ENCODE measurements at regions not wholly inside any gene's neighbourhood (a gene's known extent, or its start where the extent isn't known, plus 50 kb on each side); places are given as distances from the start of the nearest gene placed in this dataset.

DNA sequence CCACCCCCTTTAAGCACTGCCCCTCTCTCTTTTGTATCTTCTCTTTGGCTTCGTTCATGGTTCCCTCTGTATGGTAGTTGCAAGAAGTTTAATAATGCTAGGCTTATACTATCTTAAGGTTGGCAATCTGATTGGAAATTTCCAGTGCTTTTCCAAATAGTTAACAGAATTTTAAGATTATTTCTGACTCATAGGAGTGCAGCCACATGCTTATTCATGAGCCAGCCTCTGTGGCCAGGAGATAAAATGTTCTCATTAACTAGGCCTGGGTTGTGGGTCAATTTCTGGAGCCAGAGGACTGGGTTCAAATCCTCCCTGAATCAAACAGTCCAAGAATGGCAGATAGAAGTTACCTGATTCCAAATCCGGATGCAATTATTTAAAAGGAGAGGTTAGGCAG lies 103.1 kb downstream of the ATP6V1G3 start (continued):
- TF ChIP-seq, protein P1, sequence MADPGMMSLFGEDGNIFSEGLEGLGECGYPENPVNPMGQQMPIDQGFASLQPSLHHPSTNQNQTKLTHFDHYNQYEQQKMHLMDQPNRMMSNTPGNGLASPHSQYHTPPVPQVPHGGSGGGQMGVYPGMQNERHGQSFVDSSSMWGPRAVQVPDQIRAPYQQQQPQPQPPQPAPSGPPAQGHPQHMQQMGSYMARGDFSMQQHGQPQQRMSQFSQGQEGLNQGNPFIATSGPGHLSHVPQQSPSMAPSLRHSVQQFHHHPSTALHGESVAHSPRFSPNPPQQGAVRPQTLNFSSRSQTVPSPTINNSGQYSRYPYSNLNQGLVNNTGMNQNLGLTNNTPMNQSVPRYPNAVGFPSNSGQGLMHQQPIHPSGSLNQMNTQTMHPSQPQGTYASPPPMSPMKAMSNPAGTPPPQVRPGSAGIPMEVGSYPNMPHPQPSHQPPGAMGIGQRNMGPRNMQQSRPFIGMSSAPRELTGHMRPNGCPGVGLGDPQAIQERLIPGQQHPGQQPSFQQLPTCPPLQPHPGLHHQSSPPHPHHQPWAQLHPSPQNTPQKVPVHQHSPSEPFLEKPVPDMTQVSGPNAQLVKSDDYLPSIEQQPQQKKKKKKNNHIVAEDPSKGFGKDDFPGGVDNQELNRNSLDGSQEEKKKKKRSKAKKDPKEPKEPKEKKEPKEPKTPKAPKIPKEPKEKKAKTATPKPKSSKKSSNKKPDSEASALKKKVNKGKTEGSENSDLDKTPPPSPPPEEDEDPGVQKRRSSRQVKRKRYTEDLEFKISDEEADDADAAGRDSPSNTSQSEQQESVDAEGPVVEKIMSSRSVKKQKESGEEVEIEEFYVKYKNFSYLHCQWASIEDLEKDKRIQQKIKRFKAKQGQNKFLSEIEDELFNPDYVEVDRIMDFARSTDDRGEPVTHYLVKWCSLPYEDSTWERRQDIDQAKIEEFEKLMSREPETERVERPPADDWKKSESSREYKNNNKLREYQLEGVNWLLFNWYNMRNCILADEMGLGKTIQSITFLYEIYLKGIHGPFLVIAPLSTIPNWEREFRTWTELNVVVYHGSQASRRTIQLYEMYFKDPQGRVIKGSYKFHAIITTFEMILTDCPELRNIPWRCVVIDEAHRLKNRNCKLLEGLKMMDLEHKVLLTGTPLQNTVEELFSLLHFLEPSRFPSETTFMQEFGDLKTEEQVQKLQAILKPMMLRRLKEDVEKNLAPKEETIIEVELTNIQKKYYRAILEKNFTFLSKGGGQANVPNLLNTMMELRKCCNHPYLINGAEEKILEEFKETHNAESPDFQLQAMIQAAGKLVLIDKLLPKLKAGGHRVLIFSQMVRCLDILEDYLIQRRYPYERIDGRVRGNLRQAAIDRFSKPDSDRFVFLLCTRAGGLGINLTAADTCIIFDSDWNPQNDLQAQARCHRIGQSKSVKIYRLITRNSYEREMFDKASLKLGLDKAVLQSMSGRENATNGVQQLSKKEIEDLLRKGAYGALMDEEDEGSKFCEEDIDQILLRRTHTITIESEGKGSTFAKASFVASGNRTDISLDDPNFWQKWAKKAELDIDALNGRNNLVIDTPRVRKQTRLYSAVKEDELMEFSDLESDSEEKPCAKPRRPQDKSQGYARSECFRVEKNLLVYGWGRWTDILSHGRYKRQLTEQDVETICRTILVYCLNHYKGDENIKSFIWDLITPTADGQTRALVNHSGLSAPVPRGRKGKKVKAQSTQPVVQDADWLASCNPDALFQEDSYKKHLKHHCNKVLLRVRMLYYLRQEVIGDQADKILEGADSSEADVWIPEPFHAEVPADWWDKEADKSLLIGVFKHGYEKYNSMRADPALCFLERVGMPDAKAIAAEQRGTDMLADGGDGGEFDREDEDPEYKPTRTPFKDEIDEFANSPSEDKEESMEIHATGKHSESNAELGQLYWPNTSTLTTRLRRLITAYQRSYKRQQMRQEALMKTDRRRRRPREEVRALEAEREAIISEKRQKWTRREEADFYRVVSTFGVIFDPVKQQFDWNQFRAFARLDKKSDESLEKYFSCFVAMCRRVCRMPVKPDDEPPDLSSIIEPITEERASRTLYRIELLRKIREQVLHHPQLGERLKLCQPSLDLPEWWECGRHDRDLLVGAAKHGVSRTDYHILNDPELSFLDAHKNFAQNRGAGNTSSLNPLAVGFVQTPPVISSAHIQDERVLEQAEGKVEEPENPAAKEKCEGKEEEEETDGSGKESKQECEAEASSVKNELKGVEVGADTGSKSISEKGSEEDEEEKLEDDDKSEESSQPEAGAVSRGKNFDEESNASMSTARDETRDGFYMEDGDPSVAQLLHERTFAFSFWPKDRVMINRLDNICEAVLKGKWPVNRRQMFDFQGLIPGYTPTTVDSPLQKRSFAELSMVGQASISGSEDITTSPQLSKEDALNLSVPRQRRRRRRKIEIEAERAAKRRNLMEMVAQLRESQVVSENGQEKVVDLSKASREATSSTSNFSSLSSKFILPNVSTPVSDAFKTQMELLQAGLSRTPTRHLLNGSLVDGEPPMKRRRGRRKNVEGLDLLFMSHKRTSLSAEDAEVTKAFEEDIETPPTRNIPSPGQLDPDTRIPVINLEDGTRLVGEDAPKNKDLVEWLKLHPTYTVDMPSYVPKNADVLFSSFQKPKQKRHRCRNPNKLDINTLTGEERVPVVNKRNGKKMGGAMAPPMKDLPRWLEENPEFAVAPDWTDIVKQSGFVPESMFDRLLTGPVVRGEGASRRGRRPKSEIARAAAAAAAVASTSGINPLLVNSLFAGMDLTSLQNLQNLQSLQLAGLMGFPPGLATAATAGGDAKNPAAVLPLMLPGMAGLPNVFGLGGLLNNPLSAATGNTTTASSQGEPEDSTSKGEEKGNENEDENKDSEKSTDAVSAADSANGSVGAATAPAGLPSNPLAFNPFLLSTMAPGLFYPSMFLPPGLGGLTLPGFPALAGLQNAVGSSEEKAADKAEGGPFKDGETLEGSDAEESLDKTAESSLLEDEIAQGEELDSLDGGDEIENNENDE (IDR thresholded peaks at IDR 0.05; ENCODE audit: insufficient replicate concordance, low read length): no peak
- TF ChIP-seq SP2 (IDR thresholded peaks at IDR 0.05; ENCODE audit: low read length) (no peak), KDM4A (IDR thresholded peaks at IDR 0.05; ENCODE audit: low read depth, low read length, severe bottlenecking) (no peak), ASH2L (IDR thresholded peaks at IDR 0.05; ENCODE audit: low read length) (no peak), BRCA1 (IDR thresholded peaks at IDR 0.05; ENCODE audit: low read depth, low read length) (no peak), TAF7 (optimal IDR thresholded peaks at IDR 0.05; ENCODE audit: borderline replicate concordance, low read depth, low read length) (no peak), BACH1 (IDR thresholded peaks at IDR 0.05; ENCODE audit: low read length) (no peak), POLR2A (IDR thresholded peaks at IDR 0.05; ENCODE audit: control extremely low read depth in 1 of 2, low read depth in 2 of 2, low read length in 2 of 2) (no peak), KDM5A (IDR thresholded peaks at IDR 0.05; ENCODE audit: low read length) (no peak), SUZ12 (IDR thresholded peaks at IDR 0.05; ENCODE audit: low read length) (no peak), FOSL1 (IDR thresholded peaks at IDR 0.05; ENCODE audit: insufficient read depth, low read depth, low read length) (no peak), CREB1 (IDR thresholded peaks at IDR 0.05) (no peak), RBBP5 (IDR thresholded peaks at IDR 0.05; ENCODE audit: borderline replicate concordance, low read depth, low read length) (no peak), CTBP2 (IDR thresholded peaks at IDR 0.05; ENCODE audit: borderline replicate concordance, insufficient read depth, insufficient read length, low read length) (no peak)

Data from H1 (cell line).